ENCODE measurements at regions not wholly inside any gene's neighbourhood (a gene's known extent, or its start where the extent isn't known, plus 50 kb on each side); places are given as distances from the start of the nearest gene placed in this dataset.

GRCh38 chr1:240693844-240694243, 81.9 kb upstream of the GREM2 start:
- TF ChIP-seq POLR2AphosphoS5 (IDR thresholded peaks at IDR 0.05; ENCODE audit: low read depth) (no peak), REST (IDR thresholded peaks at IDR 0.05; ENCODE audit: insufficient replicate concordance, low read depth) (no peak), GABPA (IDR thresholded peaks at IDR 0.05; ENCODE audit: low read depth) (no peak), SPI1 (IDR thresholded peaks at IDR 0.05; ENCODE audit: borderline replicate concordance, low read depth) (no peak)
- TF ChIP-seq, protein P1, sequence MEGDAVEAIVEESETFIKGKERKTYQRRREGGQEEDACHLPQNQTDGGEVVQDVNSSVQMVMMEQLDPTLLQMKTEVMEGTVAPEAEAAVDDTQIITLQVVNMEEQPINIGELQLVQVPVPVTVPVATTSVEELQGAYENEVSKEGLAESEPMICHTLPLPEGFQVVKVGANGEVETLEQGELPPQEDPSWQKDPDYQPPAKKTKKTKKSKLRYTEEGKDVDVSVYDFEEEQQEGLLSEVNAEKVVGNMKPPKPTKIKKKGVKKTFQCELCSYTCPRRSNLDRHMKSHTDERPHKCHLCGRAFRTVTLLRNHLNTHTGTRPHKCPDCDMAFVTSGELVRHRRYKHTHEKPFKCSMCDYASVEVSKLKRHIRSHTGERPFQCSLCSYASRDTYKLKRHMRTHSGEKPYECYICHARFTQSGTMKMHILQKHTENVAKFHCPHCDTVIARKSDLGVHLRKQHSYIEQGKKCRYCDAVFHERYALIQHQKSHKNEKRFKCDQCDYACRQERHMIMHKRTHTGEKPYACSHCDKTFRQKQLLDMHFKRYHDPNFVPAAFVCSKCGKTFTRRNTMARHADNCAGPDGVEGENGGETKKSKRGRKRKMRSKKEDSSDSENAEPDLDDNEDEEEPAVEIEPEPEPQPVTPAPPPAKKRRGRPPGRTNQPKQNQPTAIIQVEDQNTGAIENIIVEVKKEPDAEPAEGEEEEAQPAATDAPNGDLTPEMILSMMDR (IDR thresholded peaks at IDR 0.05; ENCODE audit: insufficient read depth, low read length): no peak

Measured in HL-60 (cell line).